ENCODE measurements at regions not wholly inside any gene's neighbourhood (a gene's known extent, or its start where the extent isn't known, plus 50 kb on each side); places are given as distances from the start of the nearest gene placed in this dataset.

DNA sequence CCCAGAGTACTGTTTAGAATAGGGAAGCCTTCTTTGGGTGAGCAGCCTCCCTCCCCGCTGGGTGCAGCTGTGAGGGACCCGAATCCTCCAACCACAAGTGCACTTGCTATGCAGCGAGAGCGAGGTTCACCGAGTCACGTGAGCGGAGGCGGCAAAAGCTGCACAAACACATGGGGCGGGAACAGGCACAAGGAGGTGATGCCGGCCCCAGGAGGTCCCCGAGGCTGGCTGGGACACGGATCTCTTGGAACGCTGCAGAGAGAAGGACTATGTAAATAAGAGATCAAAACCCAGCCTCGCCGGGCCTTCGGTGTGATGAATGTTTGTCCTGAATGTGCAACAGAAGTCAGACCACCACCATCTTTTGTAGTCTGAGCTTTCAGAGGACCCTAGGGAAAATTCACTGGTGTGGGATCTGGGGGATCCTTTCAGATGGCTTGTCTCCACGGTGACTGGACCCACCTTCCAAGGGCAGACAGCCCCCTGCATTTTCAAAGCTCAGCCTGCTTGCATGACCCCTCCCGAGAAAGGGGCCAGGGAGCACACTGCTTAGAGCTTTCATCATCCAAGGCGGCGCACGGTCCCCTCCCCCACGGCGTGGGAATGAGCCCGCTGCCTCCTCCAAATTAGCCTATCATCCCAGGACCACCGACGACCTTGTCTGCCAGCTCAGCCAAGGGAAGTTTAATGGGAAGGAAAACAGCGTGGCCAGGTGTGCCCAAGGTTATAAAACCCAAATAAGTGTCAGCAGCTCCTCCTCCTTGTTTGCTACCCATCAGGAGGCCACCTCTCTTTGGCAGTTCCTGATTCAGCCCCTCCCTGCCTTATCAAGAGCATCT lies 327.7 kb downstream of the CXCL12 start:
- DNase-seq (ENCODE audit: low spot score), result no peak

DNA sequence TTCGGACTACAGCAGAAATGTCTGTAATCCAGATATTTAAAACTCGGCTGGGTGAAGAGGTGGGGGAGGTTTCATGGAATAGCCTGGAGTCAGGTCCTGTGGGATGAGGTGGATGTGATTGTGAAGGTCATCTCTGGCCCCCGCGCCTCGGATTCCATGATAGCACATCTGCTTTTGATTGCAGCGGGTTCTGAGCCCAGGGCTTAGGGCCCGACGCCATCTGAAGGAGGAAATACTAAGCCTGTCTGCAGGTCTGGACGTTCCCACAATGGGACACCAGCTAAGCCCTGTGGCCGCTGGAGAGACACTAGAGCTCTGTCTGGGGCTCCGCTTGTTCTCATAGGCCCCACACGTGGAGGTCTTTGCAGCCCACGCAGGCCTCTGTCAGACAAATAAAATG lies 328.7 kb downstream of the CXCL12 start:
- DNase-seq (ENCODE audit: low spot score), result no peak

GRCh38 chr10:44054046-44054445 lies 330.9 kb downstream of the CXCL12 start:
- no peak for DNase-seq (ENCODE audit: low spot score)

GRCh38 chr10:44053391-44053790 lies 331.5 kb downstream of the CXCL12 start:
- DNase-seq (ENCODE audit: low spot score), result no peak

- DNase-seq (ENCODE audit: low spot score), result no peak
These were observed 333.1 kb downstream of the CXCL12 start for GRCh38 chr10:44051584-44052385.

GRCh38 chr10:44051091-44051490 lies 333.8 kb downstream of the CXCL12 start:
- no peak for DNase-seq (ENCODE audit: low spot score)

GRCh38 chr10:44049301-44050015 lies 335.4 kb downstream of the CXCL12 start:
- DNase-seq (ENCODE audit: low spot score), result no peak

- no peak for DNase-seq (ENCODE audit: low spot score)
These were observed 337.5 kb downstream of the CXCL12 start for GRCh38 chr10:44047361-44047760.

DNA sequence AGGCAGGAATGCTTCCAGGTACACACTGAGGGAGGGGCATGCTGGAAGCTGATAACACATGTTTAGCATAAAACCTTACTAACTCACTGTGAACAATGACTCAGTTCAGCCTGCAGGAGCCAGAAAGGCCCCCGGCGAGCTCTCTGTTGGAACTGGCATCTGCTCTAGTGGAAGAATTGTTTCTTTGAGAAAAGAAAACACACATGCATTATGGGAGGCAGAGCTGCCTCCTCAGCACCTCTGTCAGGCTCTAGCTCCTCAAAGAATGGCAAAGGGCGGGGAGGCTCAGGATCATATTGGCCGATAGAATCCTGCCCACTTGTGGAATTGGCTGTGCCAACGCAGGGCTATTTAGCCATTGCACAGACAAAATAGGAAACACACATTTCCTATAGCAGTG lies 338.3 kb downstream of the CXCL12 start:
- no peak for DNase-seq (ENCODE audit: low spot score)

GRCh38 chr10:44045020-44045419 lies 339.9 kb downstream of the CXCL12 start:
- DNase-seq (ENCODE audit: low spot score), result no peak

DNA sequence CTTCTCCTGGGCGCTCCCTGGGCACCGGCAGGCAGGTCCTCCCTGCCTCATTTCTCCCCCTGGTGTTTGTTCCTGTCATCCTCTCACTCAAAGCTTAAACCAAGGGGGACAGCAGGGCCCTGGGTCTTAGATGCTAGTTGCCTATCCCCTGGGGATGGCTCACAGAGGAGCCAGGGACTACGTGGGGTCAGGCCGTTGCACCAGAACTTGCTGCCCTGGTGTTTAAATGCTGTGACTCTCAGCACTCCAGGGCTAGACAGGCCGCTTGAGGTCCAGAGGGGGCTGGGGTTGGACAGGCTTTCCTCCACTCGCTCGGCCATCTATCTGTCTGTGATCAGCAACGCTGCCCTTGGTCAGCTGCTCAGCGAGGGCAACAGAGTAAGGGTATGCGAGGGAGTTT lies 340.3 kb downstream of the CXCL12 start:
- no peak for DNase-seq (ENCODE audit: low spot score)

- DNase-seq (ENCODE audit: low spot score), result no peak
These were observed 341.1 kb downstream of the CXCL12 start for GRCh38 chr10:44043646-44044375.

DNA sequence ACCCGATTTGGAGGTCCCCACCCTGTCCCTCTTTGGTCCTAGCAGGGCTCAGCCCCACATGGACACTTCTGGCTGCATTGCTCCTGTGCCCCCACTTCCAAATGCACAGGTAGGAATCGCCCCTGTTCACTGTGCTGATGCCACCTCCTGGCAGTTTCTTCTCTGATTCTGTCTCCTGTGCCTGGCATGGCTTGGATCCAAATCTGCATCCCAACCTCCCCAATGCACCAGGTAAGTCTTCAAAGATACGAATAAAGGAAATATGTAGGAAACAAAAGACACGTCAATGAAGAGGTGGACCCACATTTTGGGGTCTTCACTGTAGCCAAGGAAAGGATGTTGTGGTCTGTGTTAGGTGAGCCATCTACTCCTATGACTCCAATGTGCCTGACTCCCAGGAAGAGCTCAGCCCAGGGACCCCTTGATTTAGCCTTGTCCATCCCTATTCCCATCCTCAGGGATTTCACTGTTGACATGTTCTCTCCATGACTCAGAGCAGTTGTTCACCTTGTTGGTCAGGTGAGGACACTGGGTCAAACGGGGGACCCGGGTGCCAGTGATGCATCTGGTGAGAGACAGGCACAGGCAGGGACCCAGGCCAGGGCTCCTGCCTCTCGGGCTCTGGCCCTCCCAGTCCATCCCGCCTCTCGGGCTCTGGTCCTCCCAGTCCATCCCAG lies 341.8 kb downstream of the CXCL12 start:
- no peak for DNase-seq (ENCODE audit: low spot score)

DNA sequence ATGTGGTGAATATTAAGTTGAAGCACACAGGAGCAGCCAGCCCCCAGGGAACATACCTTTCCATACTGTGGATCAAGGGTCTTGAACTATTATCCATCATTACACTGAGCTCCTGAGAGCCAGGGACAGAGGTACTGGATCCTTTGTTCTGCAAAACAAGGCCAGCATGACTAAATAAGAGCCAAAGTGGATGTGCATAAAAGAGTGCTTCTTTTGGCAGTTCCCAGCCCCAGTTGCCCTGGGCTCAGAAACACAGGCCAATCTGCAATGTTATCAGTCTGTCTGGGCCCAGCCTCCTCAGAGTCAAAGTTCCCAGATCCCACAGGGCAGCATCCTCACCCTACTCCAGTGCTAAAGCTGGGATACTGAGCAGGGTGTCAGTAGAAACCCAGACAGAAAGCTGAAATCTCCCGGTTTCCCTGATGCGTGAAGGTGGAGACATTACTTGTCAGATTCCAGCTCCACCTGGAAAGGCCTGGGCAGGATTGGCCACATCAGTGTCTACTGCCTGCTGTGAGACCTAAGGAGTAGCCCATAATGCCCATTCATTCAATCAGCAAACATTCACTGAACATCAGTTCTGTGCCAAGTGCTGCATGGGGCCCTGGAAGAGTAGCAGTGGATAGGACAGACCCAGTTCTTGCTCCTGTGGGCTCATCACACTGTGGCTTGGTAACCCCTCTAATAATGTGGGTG lies 342.7 kb downstream of the CXCL12 start:
- no peak for DNase-seq (ENCODE audit: low spot score)

- no peak for DNase-seq (ENCODE audit: low spot score)
These were observed 345.3 kb downstream of the CXCL12 start for GRCh38 chr10:44039599-44039998.

DNA sequence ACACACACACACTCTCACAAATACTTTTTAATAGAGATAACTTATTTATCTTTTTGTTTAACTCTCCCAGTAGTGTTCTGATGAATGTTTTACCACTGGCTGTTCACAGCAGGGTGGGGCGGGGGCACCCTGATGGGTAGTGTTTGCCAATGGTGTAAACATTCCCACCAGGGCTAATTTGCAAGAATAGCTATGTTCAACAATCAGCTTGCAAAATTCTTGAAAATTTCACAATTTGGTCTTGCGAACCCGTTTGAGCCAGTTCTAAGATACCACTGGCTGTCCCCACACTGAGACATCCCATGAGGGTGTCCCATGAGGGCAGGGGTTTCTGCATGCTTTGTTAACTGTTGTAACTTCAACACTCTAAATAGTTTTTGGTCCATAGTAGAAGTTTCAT lies 348.5 kb downstream of the CXCL12 start:
- DNase-seq (ENCODE audit: low spot score), result no peak

DNA sequence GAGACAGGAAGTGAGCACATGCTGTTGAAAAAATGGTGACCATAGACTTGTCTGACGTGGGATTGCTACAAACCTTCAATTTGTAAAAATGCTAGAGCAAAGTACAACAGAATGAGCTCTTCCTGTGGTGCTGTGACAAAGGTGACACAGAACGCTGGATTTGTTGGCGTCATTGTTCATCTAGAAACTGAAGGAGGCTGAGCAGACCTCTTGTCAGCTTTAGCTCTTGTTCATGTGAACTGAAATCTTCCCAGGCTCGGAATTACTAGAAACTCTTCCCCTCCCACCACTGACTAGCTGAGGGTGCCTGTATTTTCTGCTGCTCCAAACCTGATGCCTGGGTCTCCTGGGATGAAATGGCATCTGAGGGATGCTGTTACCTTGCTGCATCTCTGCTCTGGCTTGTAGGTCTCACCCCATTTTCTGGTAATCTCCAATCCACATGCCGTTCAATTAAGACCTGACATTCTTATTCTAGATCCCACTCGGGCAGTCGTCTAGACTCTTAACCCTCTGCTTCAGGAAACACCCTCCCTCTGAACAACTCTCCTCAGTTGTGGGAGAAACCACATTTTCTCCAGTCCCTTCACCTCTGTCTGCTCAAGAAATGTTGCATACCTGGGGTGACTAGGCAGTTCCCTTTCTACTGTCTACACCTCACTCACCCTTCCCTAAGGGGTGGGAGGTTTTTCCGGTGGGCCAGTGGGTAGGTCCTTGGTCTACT lies 349.3 kb downstream of the CXCL12 start:
- no peak for DNase-seq (ENCODE audit: low spot score)

- DNase-seq (ENCODE audit: low spot score), result no peak
These were observed 350.0 kb downstream of the CXCL12 start for GRCh38 chr10:44034946-44035345.

DNA sequence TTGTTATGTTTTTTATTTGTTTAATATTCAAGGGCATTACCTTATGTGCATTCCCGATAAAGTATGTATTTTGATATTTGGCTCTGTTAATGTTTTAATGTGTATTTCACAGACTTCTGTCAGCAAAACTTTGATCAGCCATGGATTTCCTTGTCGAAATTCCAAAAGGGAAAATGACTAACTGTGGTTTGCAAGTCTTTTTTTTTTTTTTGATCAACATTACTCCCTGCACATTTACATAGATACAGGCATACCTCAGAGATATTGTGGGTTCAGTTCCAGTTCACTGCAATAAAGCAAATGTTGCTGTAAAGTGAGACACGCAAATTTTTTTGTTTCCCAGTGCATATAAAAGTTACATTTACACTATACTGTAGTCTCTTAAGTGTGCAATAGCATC lies 351.9 kb downstream of the CXCL12 start:
- DNase-seq (ENCODE audit: low spot score), result no peak

DNA sequence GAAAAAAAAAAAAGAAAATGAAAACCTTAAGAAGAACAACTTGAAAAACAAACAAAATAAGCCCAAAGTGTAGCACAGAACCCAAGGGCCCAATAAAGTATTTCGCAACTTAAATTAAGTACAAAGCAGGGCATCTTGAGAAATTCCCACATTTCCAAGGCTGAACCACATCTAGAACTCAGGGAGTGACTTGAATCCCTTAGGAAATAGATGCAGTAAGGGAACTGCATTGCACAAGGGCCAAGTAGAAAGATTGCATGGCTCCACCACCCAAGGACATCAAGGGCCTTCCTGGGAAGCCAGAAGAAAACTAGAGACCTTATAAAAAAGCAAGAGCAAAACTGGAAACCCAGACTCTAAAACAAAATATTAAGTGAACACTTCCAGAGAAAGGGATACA lies 352.7 kb downstream of the CXCL12 start:
- DNase-seq (ENCODE audit: low spot score), result no peak

Measured in CD4-positive, alpha-beta T cell treated with Interleukin-6 at 100 ng/mL for 8 hours (primary cell).